HL-60 (cell line): ENCODE measurements at regions not wholly inside any gene's neighbourhood (a gene's known extent, or its start where the extent isn't known, plus 50 kb on each side); places are given as distances from the start of the nearest gene placed in this dataset.
"Not testable (repeated sequence)": the region's sequence is repeated elsewhere in the genome, so short reads cannot be mapped to it uniquely, and the experiment has no call there.

Experiments used
- CTCF ChIP-seq: IDR thresholded peaks from one replicate; pipeline ENCODE4 v1.5.1; 2011; ENCODE audit warnings: low read length, control low read depth, inconsistent platforms; ENCODE audit not compliant: insufficient read depth
- POLR2AphosphoS5 ChIP-seq: IDR thresholded peaks from 2 replicates; pipeline ENCODE4 v1.6.1; 2012; ENCODE audit warnings: low read depth
- TF ChIP-seq, protein P1 (sequence below): IDR thresholded peaks from 2 replicates; pipeline ENCODE4 v1.6.1; 2012; ENCODE audit warnings: low read depth; ENCODE audit not compliant: insufficient replicate concordance

GRCh38 chr10:101280921-101281320 is 51.7 kb upstream of the LBX1 start:
- not testable (repeated sequence) for TF ChIP-seq CTCF, POLR2AphosphoS5
- TF ChIP-seq, protein P1, sequence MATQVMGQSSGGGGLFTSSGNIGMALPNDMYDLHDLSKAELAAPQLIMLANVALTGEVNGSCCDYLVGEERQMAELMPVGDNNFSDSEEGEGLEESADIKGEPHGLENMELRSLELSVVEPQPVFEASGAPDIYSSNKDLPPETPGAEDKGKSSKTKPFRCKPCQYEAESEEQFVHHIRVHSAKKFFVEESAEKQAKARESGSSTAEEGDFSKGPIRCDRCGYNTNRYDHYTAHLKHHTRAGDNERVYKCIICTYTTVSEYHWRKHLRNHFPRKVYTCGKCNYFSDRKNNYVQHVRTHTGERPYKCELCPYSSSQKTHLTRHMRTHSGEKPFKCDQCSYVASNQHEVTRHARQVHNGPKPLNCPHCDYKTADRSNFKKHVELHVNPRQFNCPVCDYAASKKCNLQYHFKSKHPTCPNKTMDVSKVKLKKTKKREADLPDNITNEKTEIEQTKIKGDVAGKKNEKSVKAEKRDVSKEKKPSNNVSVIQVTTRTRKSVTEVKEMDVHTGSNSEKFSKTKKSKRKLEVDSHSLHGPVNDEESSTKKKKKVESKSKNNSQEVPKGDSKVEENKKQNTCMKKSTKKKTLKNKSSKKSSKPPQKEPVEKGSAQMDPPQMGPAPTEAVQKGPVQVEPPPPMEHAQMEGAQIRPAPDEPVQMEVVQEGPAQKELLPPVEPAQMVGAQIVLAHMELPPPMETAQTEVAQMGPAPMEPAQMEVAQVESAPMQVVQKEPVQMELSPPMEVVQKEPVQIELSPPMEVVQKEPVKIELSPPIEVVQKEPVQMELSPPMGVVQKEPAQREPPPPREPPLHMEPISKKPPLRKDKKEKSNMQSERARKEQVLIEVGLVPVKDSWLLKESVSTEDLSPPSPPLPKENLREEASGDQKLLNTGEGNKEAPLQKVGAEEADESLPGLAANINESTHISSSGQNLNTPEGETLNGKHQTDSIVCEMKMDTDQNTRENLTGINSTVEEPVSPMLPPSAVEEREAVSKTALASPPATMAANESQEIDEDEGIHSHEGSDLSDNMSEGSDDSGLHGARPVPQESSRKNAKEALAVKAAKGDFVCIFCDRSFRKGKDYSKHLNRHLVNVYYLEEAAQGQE: not testable (repeated sequence)
